Astrocyte of the spinal cord (primary cell): ENCODE measurements at regions not wholly inside any gene's neighbourhood (a gene's known extent, or its start where the extent isn't known, plus 50 kb on each side); places are given as distances from the start of the nearest gene placed in this dataset.

Experiments
- DNase-seq: peaks from one replicate; pipeline ENCODE4 v3.0.0; 2011; ENCODE audit warnings: low read depth, low spot score
- H3K4me3 ChIP-seq: 2 replicates; pipeline ENCODE4 v1.5.1; 2011; ENCODE audit warnings: low read depth, mild to moderate bottlenecking, low read length, moderate library complexity
- in situ Hi-C: cut with HindIII; loops from 2 replicates; pipeline ENCODE4 v1.10.0; 2017; ENCODE audit warnings: low sequenced_read_pairs
- TF ChIP-seq, protein P1 (sequence below): IDR thresholded peaks from 2 replicates; pipeline ENCODE4 v1.5.1; 2012; ENCODE audit warnings: low read depth, mild to moderate bottlenecking, low read length, inconsistent platforms

DNA sequence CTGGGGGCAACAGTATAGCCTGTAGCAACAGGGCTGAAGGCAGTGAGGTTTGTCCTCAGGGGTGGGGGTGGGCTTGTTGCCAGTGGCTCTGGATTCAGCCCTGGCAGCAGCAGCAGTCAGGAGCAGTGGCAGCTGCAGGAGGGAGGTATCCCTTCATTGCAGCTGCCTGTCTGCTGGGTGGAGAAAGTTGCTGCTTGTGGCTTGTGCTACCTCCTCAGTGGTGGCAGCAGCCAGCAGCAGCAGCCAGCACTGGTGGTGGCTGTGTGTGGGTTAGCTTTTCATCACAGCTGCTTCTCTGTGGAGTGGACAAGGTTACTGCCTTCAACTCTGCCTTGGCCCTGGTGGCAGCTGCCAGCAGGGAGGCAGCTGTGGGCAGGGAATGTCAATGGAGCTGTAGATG is 94.9 kb downstream of the ARL6IP6 start:
- H3K4me3 ChIP-seq: no peak overlapping the region
- in situ Hi-C loops: no loop called here
- no peak for DNase-seq
- TF ChIP-seq, protein P1, sequence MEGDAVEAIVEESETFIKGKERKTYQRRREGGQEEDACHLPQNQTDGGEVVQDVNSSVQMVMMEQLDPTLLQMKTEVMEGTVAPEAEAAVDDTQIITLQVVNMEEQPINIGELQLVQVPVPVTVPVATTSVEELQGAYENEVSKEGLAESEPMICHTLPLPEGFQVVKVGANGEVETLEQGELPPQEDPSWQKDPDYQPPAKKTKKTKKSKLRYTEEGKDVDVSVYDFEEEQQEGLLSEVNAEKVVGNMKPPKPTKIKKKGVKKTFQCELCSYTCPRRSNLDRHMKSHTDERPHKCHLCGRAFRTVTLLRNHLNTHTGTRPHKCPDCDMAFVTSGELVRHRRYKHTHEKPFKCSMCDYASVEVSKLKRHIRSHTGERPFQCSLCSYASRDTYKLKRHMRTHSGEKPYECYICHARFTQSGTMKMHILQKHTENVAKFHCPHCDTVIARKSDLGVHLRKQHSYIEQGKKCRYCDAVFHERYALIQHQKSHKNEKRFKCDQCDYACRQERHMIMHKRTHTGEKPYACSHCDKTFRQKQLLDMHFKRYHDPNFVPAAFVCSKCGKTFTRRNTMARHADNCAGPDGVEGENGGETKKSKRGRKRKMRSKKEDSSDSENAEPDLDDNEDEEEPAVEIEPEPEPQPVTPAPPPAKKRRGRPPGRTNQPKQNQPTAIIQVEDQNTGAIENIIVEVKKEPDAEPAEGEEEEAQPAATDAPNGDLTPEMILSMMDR: no peak
